SJSA1 (cell line): ENCODE measurements at regions not wholly inside any gene's neighbourhood (a gene's known extent, or its start where the extent isn't known, plus 50 kb on each side); places are given as distances from the start of the nearest gene placed in this dataset.

ENCODE experiments used
- DNase-seq, 2 experiments: peaks; one replicate each; pipeline ENCODE4 v3.0.0-alpha.2; 2015 to 2020; ENCODE audit warnings: low spot score in 2 of 2, low read depth in 1 of 2
- H3K27ac ChIP-seq: fragments of 250-450 bp; sonication (Bioruptor Pico); 2 replicates; pipeline ENCODE4 v1.5.1; 2020; ENCODE audit warnings: mild to moderate bottlenecking, moderate library complexity
- H3K27me3 ChIP-seq: fragments of 250-450 bp; sonication (Bioruptor Pico); replicated peaks from 2 replicates; pipeline ENCODE4 v1.5.1; 2020; ENCODE audit warnings: mild to moderate bottlenecking, moderate library complexity
- H3K36me3 ChIP-seq: fragments of 250-450 bp; sonication (Bioruptor Pico); 2 replicates; pipeline ENCODE4 v1.5.1; 2020; ENCODE audit warnings: mild to moderate bottlenecking
- H3K4me1 ChIP-seq: fragments of 250-450 bp; sonication (Bioruptor Pico); replicated peaks from 2 replicates; pipeline ENCODE4 v1.6.1; 2021; ENCODE audit warnings: mild to moderate bottlenecking
- H3K4me3 ChIP-seq: fragments of 250-450 bp; sonication (Bioruptor Pico); 2 replicates; pipeline ENCODE4 v1.5.1; 2020; ENCODE audit warnings: mild to moderate bottlenecking
- H3K9me3 ChIP-seq: fragments of 250-450 bp; sonication (Bioruptor Pico); replicated peaks from 2 replicates; pipeline ENCODE4 v1.5.1; 2020; ENCODE audit warnings: mild to moderate bottlenecking

DNA sequence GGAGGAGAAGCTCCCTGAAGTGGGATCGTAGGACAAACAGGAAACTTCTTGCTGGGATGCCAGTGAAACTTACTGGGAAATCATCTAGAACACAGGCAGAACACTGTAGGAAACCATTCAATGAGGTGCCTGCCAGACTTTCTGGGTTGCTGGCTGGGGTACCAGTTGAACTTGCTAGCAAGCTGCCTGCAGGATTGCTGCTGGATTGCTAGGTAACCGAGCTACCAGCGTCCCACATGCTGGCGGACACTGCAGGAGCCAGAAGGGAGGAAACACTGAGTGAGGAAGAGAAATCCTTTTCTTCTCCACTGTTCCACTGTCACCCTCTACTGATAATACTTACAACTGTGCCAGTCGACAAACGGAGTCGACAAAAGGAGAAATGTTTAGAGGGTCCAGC, 91.3 kb upstream of the SLC35B3 start:
- no peak for DNase-seq
- no peak overlapping the region for H3K4me3 ChIP-seq
- no peaks in the 10 kb centered on the region for H3K4me1 ChIP-seq
- H3K27ac ChIP-seq, result no peak overlapping the region
- no peaks in the 10 kb centered on the region for H3K36me3 ChIP-seq
- no peaks in the 10 kb centered on the region for H3K27me3 ChIP-seq
- H3K9me3 ChIP-seq, result no peaks in the 10 kb centered on the region

DNA sequence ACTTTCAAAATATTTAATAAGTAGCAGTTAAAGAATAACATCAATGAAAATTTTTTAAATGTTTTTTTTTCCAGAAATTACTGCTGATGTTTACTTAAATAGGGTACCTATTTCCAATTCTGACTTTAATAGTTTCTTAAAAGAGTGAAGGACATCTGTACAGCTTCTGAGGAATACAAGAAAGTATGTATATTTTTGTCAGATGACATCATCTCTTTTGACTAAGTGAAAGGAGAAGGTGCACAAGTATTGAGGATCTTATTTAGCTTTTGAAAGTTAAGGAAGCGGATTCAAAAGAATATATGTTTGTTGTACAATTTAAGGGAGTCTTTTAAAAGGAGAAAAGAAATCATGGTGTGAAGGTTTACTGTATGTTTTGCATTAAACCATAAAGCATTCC, 90.0 kb upstream of the SLC35B3 start:
- H3K27me3 ChIP-seq, result no peaks in the 10 kb centered on the region
- no peak overlapping the region for H3K4me3 ChIP-seq
- DNase-seq, result no peak
- H3K27ac ChIP-seq, result no peak overlapping the region
- H3K9me3 ChIP-seq, result no peaks in the 10 kb centered on the region
- no peaks in the 10 kb centered on the region for H3K36me3 ChIP-seq
- no peaks in the 10 kb centered on the region for H3K4me1 ChIP-seq

- H3K27ac ChIP-seq, result no peak overlapping the region
- DNase-seq, result no peak
- H3K4me3 ChIP-seq, result no peak overlapping the region
- no peaks in the 10 kb centered on the region for H3K4me1 ChIP-seq
- no peaks in the 10 kb centered on the region for H3K36me3 ChIP-seq
- H3K9me3 ChIP-seq, result no peaks in the 10 kb centered on the region
- H3K27me3 ChIP-seq, result no peaks in the 10 kb centered on the region
These were observed 77.8 kb upstream of the SLC35B3 start for GRCh38 chr6:8513174-8513573.

DNA sequence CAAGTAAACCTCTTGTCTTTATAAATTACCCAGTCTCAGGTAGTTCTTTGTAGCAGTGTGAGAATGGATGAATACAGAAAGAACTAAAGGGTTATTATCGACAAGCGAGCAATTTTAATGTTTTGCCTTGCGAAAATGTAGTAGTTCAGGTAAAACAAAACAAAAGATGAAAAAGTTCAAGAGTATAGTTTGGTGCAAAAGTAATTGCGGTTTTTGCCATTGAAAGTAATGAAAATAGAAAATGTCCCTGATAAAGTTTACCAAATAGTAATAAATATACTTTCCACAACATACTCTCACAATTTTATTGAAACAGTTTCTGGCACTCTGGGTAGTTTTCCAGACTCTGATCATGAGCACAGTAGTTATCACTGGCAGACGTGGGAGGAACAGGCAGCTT, 71.9 kb upstream of the SLC35B3 start:
- no peak overlapping the region for H3K27ac ChIP-seq
- no peak overlapping the region for H3K4me3 ChIP-seq
- H3K27me3 ChIP-seq, result no peaks in the 10 kb centered on the region
- no peak for DNase-seq
- no peaks in the 10 kb centered on the region for H3K36me3 ChIP-seq
- H3K4me1 ChIP-seq, result no peaks in the 10 kb centered on the region
- H3K9me3 ChIP-seq, result no peaks in the 10 kb centered on the region

DNA sequence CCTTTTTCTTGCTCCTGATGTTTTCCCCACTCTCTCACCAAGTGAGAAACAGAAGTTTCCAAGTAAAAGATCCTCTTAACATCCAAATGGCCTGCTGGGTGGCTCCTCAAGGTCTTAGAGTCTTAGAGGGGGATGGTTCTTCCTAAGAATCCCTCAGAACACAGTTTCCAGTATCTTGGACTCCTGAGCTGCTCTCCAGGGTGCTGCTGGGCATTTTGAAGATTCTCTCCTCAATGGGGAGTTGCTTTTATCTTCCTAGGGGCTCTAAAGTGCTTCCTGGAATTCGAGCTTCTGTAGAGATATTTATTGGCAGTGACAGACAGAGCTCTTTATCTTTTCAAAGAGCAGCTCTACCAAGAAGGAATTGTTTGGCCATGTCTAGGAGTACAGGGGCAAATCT, 70.8 kb upstream of the SLC35B3 start:
- no peak for DNase-seq

GRCh38 chr6:8499540-8499939, 64.2 kb upstream of the SLC35B3 start:
- no peak for DNase-seq
- no peak overlapping the region for H3K27ac ChIP-seq
- no peaks in the 10 kb centered on the region for H3K4me1 ChIP-seq
- H3K9me3 ChIP-seq, result no peaks in the 10 kb centered on the region
- H3K4me3 ChIP-seq, result no peak overlapping the region
- no peaks in the 10 kb centered on the region for H3K36me3 ChIP-seq
- H3K27me3 ChIP-seq, result no peaks in the 10 kb centered on the region

More for the DNA sequence above, 70.8 kb upstream of the SLC35B3 start:
- Histone ChIP-seq H3K27ac (no peak overlapping the region), H3K9me3 (no peaks in the 10 kb centered on the region), H3K4me1 (no peaks in the 10 kb centered on the region), H3K4me3 (no peak overlapping the region), H3K27me3 (no peaks in the 10 kb centered on the region), H3K36me3 (no peaks in the 10 kb centered on the region)

DNA sequence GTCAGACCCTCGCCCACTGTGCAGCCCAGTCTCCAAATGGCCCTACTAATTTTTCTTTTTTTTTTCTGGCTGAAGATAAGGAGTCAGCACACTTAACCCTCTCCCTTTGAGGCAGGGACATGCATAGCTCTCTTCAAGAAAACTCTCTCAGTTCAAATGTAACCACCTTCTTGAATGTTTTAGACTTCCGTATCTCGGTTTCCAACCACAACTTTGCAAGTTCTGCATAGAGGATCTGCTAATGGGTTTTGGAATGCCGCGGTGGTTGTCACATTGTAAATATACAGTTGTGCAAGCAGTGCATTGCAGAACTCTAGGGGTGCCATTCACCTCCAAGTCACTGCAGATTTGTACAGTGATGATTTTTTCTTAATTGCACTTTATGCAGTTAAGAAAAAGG, 59.4 kb upstream of the SLC35B3 start:
- H3K27me3 ChIP-seq, result no peaks in the 10 kb centered on the region

DNA sequence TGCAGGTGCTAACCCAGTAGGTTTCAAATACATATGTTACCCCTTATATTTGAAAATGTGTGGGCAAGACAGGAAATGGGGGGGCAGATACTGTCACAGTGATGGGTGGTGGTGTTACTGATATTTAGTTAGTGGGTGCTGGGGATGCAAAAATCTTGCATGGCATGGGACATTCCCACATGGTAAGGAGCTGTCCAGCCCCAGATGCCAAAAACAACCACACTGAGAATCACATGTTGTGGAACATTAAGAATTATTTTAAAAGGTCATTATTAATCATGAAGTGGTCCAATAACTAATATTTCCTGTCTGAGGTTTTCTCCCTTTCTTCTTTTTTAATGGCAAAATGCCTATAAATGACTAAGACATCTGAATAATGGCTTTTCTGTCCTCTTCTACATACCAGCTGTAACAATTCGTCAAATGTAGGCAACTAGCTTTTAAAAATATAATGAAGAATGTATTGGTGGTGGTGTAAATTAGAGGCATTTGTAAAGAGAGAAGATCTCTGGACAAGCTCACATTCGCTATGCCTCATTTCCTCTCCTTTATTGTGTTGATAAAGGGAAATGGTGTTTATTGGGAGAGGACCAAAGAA, 57.3 kb upstream of the SLC35B3 start:
- Histone ChIP-seq H3K27ac (no peak overlapping the region), H3K9me3 (no peaks in the 10 kb centered on the region), H3K4me1 (no peaks in the 10 kb centered on the region), H3K27me3 (no peaks in the 10 kb centered on the region), H3K4me3 (no peak overlapping the region), H3K36me3 (no peaks in the 10 kb centered on the region)
- DNase-seq, result no peak

More for the DNA sequence above, 59.4 kb upstream of the SLC35B3 start:
- no peak for DNase-seq
- no peaks in the 10 kb centered on the region for H3K9me3 ChIP-seq
- H3K27ac ChIP-seq, result no peak overlapping the region
- no peaks in the 10 kb centered on the region for H3K4me1 ChIP-seq
- H3K4me3 ChIP-seq, result no peak overlapping the region
- no peaks in the 10 kb centered on the region for H3K36me3 ChIP-seq
